Caki2 (cell line): ENCODE measurements at regions not wholly inside any gene's neighbourhood (a gene's known extent, or its start where the extent isn't known, plus 50 kb on each side); places are given as distances from the start of the nearest gene placed in this dataset.
"Not testable (repeated sequence)": the region's sequence is repeated elsewhere in the genome, so short reads cannot be mapped to it uniquely, and the experiment has no call there.

Experiments used
- DNase-seq: peaks from one replicate; pipeline ENCODE4 v3.0.0-alpha.2; 2015; ENCODE audit warnings: low read depth
- in situ Hi-C: cut with HindIII; loops from 2 replicates; pipeline ENCODE4 v1.10.0; 2016; ENCODE audit warnings: low sequenced_read_pairs, low pct_unique_long_range_greater_than_20kb, mixed read lengths

DNA sequence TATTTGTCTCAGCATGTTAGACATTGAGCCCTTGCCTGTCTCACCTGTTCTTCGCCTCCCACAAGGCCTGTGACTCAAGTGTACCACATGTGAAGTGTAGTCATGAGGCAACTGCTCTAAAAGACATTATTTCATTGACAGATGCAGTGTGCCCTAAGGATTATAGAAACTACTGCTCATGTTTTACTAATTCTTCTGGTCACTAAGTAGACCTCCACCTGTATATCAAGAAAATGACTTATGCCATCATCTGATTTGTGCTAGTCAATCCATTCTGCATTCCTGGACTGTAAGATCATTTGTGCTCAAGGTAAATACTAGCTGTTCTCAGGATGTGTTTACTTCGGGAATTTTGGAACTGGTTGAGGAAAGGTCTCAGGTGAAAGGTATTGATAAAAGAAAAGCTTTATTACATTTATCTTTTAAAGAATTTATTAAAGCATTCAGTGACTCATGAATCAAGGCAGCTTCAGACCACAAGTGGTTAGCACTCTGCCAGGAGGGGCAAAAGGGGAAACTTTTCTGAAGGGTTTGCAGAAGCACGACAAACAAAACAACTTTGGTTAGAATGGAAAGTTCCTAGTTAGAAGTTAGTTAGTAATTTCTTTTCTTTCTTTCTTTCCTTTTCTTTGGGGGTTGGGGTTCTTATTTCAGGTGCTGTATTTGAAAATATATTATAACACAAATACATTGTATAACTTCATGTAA, 465.3 kb upstream of the CBLB start:
- DNase-seq, result peak; percentile 63
- in situ Hi-C loops, result no loop called here

GRCh38 chr3:106336619-106337018, 467.8 kb upstream of the CBLB start:
- no peak for DNase-seq
- in situ Hi-C loops, result no loop called here

- DNase-seq, result no peak
- in situ Hi-C loops, result no loop called here
These were observed 468.3 kb upstream of the CBLB start for GRCh38 chr3:106337116-106337515.

DNA sequence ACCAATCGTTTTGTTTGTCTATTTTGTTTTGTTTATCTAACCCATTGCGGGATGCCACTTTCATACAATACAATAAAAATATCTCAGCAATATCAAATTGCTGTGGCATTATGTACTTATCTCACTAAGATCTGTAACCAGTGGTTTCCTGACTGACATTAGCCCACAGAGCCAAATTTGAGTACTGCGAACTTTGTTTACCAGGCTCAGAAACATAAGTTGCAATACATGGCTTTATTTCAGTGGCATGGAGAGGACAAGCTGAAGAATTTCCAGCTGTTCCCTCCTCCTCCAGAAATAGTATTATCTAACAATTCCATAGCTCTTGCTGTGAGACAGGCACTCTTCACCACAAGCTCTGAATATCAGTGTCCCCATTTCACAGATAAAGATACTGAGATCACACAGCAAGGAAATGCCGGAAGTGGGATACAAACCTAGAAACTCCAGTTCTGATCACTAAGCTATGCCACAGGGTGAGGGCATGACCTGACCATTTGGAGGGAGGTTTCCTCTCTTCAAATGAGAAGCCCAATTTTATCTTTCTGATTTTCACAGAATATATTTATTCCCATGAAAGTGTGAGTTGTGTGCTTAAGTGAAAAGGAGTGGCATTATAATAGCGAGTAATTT, 469.9 kb upstream of the CBLB start:
- no peak for DNase-seq
- in situ Hi-C loops, result no loop called here

DNA sequence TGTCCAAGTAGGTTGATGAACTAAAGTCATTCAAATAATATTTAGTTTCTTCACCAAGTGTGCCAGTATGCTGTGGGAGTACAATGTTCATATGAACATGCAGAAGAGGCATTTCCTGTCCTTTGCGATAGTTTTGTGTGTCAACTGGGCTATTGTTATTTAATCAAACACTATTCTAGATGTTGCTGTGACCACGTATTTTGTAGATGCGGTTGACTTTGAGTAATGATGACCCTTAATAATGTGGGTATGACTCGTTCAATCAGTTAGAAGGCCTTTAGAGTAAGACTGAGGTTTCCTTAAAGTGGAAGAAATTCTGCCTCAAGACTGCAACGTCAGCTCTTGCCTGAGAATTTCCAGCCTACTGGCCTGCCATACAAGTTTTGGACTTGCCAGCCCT, 470.7 kb upstream of the CBLB start:
- DNase-seq, result no peak
- in situ Hi-C loops, result no loop called here

GRCh38 chr3:106341087-106341486, 472.3 kb upstream of the CBLB start:
- in situ Hi-C loops, result no loop called here
- DNase-seq, result no peak

- in situ Hi-C loops, result no loop called here
- DNase-seq, result no peak
These were observed 472.9 kb upstream of the CBLB start for GRCh38 chr3:106341586-106342162.

- no peak for DNase-seq
- in situ Hi-C loops, result no loop called here
These were observed 473.6 kb upstream of the CBLB start for GRCh38 chr3:106342386-106342785.

- in situ Hi-C loops, result no loop called here
- peak; percentile 23 for DNase-seq
These were observed 475.0 kb upstream of the CBLB start for GRCh38 chr3:106343811-106344210.

- peak; percentile 93 for DNase-seq
- in situ Hi-C loops, result no loop called here
These were observed 476.7 kb upstream of the CBLB start for GRCh38 chr3:106345353-106346027.

DNA sequence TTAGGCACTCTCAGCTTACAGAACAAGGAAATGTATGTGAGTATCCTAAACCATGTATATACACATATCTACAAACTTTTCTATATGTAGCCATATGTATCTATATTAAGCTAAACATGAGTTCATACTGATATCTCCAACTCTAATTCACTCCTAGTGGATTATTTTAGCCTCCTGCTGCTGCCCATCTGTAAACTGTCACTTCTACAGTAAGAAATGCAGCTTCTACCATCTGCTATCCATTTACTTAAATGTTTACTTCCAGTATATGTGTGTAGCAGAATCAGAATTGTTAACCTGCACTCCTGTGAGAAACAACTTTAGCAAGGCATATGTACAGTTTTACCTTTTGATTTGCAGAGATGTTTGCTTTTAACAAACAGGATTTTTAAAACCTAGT, 478.5 kb upstream of the CBLB start:
- DNase-seq, result no peak
- in situ Hi-C loops, result no loop called here

DNA sequence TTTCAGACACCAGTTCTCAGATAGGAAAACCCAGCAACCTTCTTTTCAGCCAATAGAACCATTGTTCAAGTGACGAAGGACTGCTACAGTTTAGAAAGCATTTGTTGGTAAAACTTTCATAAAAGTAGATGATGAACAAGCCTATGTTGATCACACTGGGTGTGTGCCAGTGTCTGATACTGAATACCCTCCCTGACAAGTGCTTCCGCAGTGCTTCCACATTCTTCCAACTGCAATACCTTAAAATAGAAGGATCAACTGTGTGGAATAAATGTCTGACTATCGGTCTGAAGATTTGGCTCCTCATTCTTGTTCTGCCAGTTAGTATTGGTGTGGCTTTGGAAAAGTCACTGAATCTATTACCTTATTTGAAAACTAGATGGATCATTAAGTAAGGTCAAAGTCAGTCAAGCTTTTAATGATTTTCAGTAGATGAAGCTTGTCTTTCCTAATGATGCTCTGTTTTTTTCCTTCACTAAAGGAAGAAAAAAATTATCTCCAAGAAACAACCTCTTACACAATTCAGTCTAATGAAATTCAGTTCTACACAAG, 479.4 kb upstream of the CBLB start:
- in situ Hi-C loops, result no loop called here
- peak; percentile 69 for DNase-seq

DNA sequence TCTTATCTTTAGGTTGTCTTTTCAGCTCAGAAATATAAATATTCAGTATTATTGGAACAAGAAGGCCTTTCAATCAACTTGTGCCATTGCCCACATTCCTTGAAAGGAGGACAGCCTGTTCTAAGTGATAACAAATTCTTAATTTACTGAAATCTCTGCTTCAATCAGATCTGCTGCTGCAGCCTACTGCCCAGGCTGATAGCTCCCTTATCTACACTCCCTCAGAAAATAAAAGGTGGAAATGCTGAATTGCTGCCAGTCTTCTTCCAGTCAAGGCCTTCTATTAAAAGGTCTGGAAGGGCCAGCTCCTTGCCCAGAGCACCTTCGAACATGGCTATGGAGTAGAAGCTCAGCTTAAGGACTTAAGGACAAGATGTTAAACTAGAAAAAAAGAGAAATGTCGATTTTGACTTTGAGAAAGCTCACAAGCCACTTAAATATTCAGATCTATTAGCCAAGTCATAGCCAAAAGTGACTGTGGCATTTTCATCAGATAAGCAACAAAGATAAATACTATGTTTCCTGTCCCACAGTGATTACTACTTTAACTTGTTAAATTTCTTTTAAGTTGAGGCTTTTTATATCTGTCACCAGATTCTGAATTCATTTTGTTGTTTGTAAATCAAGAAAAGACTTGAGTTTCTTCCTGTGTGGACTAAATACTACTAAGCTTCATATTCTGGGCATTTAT, 480.5 kb upstream of the CBLB start:
- DNase-seq, result no peak
- in situ Hi-C loops, result no loop called here

GRCh38 chr3:106355873-106356272, 487.1 kb upstream of the CBLB start:
- no peak for DNase-seq
- in situ Hi-C loops, result no loop called here

DNA sequence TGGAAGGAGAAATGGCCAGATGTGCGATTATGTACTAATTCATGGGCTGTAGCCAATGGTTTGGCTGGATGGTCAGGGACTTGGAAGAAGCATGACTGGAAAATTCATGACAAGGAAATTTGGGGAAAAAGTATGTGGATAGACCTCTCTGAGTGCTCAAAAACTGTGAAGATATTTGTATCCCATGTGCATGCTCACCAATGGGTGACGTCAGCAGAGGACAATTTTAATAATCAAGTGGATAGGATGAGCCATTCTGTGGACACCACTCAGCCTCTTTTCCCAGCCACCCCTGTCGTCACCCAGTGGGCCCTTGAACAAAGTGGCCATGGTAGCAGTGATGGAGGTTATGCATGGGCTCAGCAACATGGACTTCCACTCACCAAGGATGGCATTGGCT, 490.9 kb upstream of the CBLB start:
- in situ Hi-C loops, result no loop called here
- no peak for DNase-seq

GRCh38 chr3:106360901-106361300, 492.1 kb upstream of the CBLB start:
- in situ Hi-C loops, DNase-seq: not testable (repeated sequence)

DNA sequence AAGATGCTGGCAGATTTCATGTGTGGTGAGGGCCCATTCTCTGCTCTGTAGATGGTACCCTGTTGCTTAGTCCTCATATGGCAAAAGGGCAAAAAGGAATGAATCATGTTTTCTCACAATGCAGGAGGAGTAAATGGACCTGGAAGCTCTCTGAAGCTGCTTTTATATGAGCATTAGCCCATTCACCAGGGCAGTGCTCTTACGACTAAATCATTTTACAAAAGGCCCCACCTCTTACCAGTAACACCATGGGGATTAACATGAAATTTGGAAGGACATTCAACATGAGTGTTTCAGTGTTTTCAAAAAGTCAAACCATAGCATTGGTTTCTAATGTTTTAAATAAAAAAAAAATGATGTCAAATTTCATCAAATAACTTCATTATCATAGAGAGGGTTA, 495.7 kb upstream of the CBLB start:
- in situ Hi-C loops, result no loop called here
- no peak for DNase-seq

DNA sequence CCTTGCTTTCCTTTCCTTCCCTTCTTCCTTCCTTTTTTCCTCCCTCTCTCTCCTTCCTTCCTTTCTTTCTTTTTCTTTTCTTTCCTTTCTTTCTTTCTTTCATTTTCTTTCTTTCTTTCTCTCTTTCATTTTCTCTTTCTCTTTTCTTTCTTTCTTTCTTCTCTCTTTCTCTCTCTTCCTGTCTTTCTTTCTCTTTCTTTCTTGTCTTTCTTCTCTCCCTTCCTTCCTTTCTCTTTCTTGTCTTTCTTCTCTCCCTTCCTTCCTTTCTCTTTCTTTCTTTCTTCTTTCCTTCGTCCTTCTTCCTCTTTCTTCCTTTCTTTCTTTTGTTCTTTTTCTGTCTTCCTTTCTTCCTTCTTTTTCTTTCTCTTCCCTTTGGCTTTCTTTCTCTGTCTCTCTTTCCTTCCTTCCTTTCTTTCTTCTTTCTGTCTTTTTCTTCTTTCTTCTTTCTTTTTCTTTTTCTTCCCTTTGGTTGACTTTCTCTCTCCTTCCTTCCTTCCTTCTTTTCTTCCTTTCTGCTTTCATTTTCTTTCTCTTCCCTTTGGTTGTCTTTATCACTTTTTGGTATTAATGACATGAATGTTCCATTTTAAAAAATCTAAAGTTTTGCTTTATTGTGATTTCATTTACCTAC, 496.4 kb upstream of the CBLB start:
- in situ Hi-C loops, result no loop called here
- no peak for DNase-seq
